ENCODE measurements at regions not wholly inside any gene's neighbourhood (a gene's known extent, or its start where the extent isn't known, plus 50 kb on each side); places are given as distances from the start of the nearest gene placed in this dataset.

DNA sequence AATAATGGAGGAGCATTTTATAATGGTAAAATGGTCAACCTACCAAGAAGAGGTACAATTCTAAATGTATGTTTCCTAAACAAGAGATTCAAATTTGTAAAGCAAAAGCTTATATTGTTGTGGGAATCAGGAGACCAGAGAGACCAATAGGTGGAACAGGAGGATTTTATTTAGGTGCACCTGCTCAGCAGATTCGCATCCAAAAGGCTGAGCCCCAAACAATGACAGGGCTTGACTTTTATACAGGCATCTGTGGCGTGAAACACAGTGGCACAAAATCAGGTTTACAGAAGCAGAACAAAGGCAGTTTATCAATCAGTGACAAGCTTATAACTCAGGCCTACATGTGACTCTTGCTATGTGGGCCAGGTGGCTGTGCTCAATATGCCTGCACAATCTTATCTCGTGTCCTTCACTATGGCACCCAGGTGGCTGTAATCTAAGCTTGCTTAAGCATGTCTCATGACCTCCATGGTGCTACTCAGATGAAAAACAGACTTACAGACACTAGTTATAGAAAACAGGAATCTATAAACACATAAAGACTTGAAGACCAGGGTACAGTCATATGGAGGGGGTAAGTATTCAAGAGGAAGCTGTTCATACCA is 780.2 kb upstream of the CA10 start:
- no peaks in the 10 kb centered on the region for H3K27me3 ChIP-seq
- no peaks in the 10 kb centered on the region for H3K36me3 ChIP-seq
- DNase-seq = no peak
- WGBS, 2 donors = 83 to 93% methylated on average over 3 of the region's 3 CpGs
- intact Hi-C loops (cut with DNase I) = no loop called here
- no peak for TF ChIP-seq POLR2A (IDR thresholded peaks at IDR 0.05)
- TF ChIP-seq, protein P1, sequence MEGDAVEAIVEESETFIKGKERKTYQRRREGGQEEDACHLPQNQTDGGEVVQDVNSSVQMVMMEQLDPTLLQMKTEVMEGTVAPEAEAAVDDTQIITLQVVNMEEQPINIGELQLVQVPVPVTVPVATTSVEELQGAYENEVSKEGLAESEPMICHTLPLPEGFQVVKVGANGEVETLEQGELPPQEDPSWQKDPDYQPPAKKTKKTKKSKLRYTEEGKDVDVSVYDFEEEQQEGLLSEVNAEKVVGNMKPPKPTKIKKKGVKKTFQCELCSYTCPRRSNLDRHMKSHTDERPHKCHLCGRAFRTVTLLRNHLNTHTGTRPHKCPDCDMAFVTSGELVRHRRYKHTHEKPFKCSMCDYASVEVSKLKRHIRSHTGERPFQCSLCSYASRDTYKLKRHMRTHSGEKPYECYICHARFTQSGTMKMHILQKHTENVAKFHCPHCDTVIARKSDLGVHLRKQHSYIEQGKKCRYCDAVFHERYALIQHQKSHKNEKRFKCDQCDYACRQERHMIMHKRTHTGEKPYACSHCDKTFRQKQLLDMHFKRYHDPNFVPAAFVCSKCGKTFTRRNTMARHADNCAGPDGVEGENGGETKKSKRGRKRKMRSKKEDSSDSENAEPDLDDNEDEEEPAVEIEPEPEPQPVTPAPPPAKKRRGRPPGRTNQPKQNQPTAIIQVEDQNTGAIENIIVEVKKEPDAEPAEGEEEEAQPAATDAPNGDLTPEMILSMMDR (IDR thresholded peaks at IDR 0.05) = no peak
- no peak overlapping the region for H3K27ac ChIP-seq
- no peaks in the 10 kb centered on the region for H3K9me3 ChIP-seq
- H3K4me1 ChIP-seq = no peaks in the 10 kb centered on the region
- no peak overlapping the region for H3K4me3 ChIP-seq (replicated peaks in 1 of 3)

DNA sequence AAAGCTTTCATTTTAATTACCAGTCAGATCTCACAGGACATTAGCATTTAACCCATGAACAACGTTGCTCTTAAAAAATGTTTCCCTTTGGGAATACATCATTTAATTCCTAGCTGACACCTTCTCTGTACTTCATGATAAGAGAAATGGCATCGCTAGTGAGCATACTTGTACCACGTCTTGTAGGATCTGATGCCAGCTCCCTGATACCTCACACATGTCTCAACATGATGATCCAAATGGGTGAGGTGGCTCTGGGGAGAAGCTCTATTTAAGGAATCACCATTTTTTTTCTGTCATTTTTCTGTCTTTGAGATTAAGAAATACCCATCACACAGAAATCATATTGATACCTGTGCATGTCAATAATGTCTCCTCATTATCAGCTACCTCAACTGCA is 772.1 kb upstream of the CA10 start:
- TF ChIP-seq, protein P1 (IDR thresholded peaks at IDR 0.05) = no peak
- TF ChIP-seq POLR2A (IDR thresholded peaks at IDR 0.05) = no peak
- intact Hi-C loops (cut with DNase I) = no loop called here
- Histone ChIP-seq H3K36me3 (no peaks in the 10 kb centered on the region), H3K4me1 (no peaks in the 10 kb centered on the region), H3K27ac (no peak overlapping the region), H3K4me3 (replicated peaks in 1 of 3) (no peak overlapping the region), H3K9me3 (no peaks in the 10 kb centered on the region), H3K27me3 (no peaks in the 10 kb centered on the region)
- WGBS, 2 donors = 85 to 91% methylated on average over 3 of the region's 3 CpGs
- no peak for DNase-seq

DNA sequence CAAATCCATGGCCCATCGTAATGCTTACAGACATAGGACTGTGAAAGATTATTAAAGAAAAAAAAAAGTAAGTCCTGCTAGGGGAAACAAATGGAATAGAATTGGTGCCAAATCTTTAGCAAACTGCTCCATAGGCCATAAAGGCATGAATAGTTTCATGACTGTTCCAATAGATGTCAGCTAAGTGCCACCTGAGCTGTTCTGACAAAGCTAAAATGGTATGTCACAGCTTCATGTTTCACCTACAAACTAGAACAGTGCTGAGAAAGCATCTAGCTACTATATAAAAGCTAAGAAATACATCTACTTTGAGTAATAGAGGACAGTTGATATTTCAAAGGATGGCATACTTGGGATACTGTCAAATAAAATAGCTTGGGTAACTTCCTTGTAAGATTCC is 771.6 kb upstream of the CA10 start:
- Histone ChIP-seq H3K27me3 (no peaks in the 10 kb centered on the region), H3K4me1 (no peaks in the 10 kb centered on the region), H3K4me3 (replicated peaks in 1 of 3) (no peak overlapping the region), H3K36me3 (no peaks in the 10 kb centered on the region), H3K27ac (no peak overlapping the region), H3K9me3 (no peaks in the 10 kb centered on the region)
- TF ChIP-seq, protein P1 (IDR thresholded peaks at IDR 0.05) = no peak
- no peak for TF ChIP-seq POLR2A (IDR thresholded peaks at IDR 0.05)
- intact Hi-C loops (cut with DNase I) = no loop called here
- no peak for DNase-seq
- WGBS, 2 donors = 93 to 100% methylated on average over 1 of the region's 1 CpG

DNA sequence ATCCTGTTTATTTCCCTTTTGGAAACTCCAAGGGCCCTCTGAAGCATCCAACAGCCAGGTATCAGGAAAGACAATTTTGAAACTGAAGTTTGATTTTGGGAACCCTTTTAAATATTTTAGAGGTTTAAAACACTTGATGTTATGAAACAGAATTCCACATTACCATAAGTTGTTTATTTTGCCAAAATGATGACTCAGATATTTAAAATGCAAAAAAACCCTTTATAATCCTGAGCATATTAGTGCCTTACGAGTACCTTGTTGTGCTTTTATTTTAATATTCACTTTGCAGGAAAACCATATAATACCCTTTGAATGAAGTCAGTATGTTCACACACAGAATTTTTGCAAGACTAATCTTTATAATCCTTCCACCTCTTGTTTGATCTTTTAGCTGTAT is 765.1 kb upstream of the CA10 start:
- H3K27me3 ChIP-seq = no peaks in the 10 kb centered on the region
- no peaks in the 10 kb centered on the region for H3K36me3 ChIP-seq
- TF ChIP-seq, protein P1 (IDR thresholded peaks at IDR 0.05) = no peak
- no peak for TF ChIP-seq POLR2A (IDR thresholded peaks at IDR 0.05)
- no peak overlapping the region for H3K27ac ChIP-seq
- H3K9me3 ChIP-seq = no peaks in the 10 kb centered on the region
- 76 to 90% methylated on average over 1 of the region's 1 CpG for WGBS, 2 donors
- no peak for DNase-seq
- H3K4me1 ChIP-seq = no peaks in the 10 kb centered on the region
- intact Hi-C loops (cut with DNase I) = no loop called here
- no peak overlapping the region for H3K4me3 ChIP-seq (replicated peaks in 1 of 3)

DNA sequence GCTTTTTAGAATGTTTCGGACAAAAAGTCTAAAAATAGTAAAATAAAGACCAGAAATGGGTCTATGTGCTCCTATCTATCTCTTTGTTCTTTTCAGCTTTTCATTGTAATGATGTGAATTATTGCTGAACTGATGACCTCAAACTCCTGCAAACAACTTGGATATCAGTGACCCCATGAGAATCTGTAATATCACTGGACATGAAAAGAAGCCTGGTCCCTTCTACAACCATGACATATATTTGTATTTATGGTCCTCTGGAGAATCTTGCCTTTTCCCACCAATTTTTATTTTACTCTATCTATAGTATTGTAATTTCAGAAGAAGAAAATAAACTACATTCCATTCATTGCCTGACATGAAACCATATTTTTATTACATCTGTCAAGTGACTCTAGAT is 740.7 kb upstream of the CA10 start:
- TF ChIP-seq POLR2A (IDR thresholded peaks at IDR 0.05) = no peak
- TF ChIP-seq, protein P1 (IDR thresholded peaks at IDR 0.05) = no peak
- DNase-seq = no peak
- H3K4me3 ChIP-seq (replicated peaks in 1 of 3) = no peak overlapping the region
- WGBS, 2 donors = 39 to 44% methylated on average over 1 of the region's 1 CpG
- H3K4me1 ChIP-seq = no peaks in the 10 kb centered on the region
- H3K36me3 ChIP-seq = no peaks in the 10 kb centered on the region
- no peaks in the 10 kb centered on the region for H3K27me3 ChIP-seq
- no peak overlapping the region for H3K27ac ChIP-seq
- intact Hi-C loops (cut with DNase I) = no loop called here
- H3K9me3 ChIP-seq = no peaks in the 10 kb centered on the region

All from thyroid gland (tissue), 4 donors.